GM23248 (cell line): ENCODE measurements at regions not wholly inside any gene's neighbourhood (a gene's known extent, or its start where the extent isn't known, plus 50 kb on each side); places are given as distances from the start of the nearest gene placed in this dataset.
A peak's percentile ranks its signal among the peaks of the same experiment; 100 is the strongest.

Source experiments
- DNase-seq: peaks from one replicate; pipeline ENCODE4 v3.0.0-alpha.2; 2015
- H2AFZ ChIP-seq: fragments of 200-600 bp; sonication (generic); 2 replicates; pipeline ENCODE4 v1.6.1; 2016; ENCODE audit warnings: antibody characterized with exemption
- H3F3A ChIP-seq: fragments of 200-600 bp; sonication (generic); 2 replicates; pipeline ENCODE4 v1.6.1; 2016; ENCODE audit warnings: mild to moderate bottlenecking, antibody characterized with exemption, mixed run types; ENCODE audit not compliant: insufficient read depth
- H3K27ac ChIP-seq: fragments of 200-600 bp; sonication (generic); 2 replicates; pipeline ENCODE4 v1.5.1; 2016; ENCODE audit warnings: mild to moderate bottlenecking
- H3K27me3 ChIP-seq: fragments of 200-600 bp; sonication (generic); replicated peaks from 2 replicates; pipeline ENCODE4 v1.6.1; 2016; ENCODE audit warnings: mild to moderate bottlenecking; ENCODE audit not compliant: insufficient read depth
- H3K36me3 ChIP-seq: fragments of 200-600 bp; sonication (generic); 2 replicates; pipeline ENCODE4 v1.6.1; 2016; ENCODE audit warnings: low read depth, mild to moderate bottlenecking
- H3K4me1 ChIP-seq: fragments of 200-600 bp; sonication (generic); 2 replicates; pipeline ENCODE4 v1.6.1; 2016; ENCODE audit warnings: mild to moderate bottlenecking; ENCODE audit not compliant: insufficient read depth
- H3K4me2 ChIP-seq: fragments of 200-600 bp; sonication (generic); one replicate; pipeline ENCODE4 v1.6.1; 2016; ENCODE audit warnings: mild to moderate bottlenecking; ENCODE audit not compliant: unreplicated experiment
- H3K4me3 ChIP-seq: fragments of 200-600 bp; sonication (generic); 2 replicates; pipeline ENCODE4 v1.5.1; 2016; ENCODE audit warnings: mild to moderate bottlenecking
- H3K79me2 ChIP-seq: fragments of 200-600 bp; sonication (generic); 2 replicates; pipeline ENCODE4 v1.6.1; 2016; ENCODE audit warnings: mild to moderate bottlenecking; ENCODE audit not compliant: insufficient read depth
- H3K9ac ChIP-seq: fragments of 200-600 bp; sonication (generic); 2 replicates; pipeline ENCODE4 v1.6.1; 2016; ENCODE audit warnings: mild to moderate bottlenecking
- H3K9me2 ChIP-seq: fragments of 200-600 bp; sonication (generic); 2 replicates; pipeline ENCODE4 v1.6.1; 2016; ENCODE audit warnings: mixed run types, mild to moderate bottlenecking, moderate library complexity; ENCODE audit not compliant: insufficient read depth
- H3K9me3 ChIP-seq: fragments of 200-600 bp; sonication (generic); one replicate; pipeline ENCODE4 v1.6.1; 2017; ENCODE audit warnings: low read depth
- H4K20me1 ChIP-seq: fragments of 200-600 bp; sonication (generic); 2 replicates; pipeline ENCODE4 v1.6.0; 2016; ENCODE audit not compliant: insufficient read depth
- EZH2 ChIP-seq: fragments of 200-600 bp; sonication (generic); IDR thresholded peaks from 2 replicates; pipeline ENCODE4 v1.6.1; 2018; ENCODE audit warnings: antibody characterized with exemption, mild to moderate bottlenecking; ENCODE audit not compliant: insufficient read depth, poor library complexity, severe bottlenecking
- EZH2phosphoT487 ChIP-seq: fragments of 200-600 bp; sonication (generic); IDR thresholded peaks from 2 replicates; pipeline ENCODE4 v1.6.1; 2018; ENCODE audit warnings: antibody characterized with exemption, moderate library complexity, mild to moderate bottlenecking, low read depth; ENCODE audit not compliant: insufficient read depth
- WGBS, 2 experiments: methylation state at CpG; one replicate each; pipeline ENCODE4 v1.1.6; 2015 to 2017; ENCODE audit warnings: low lambda C conversion rate in 2 of 2, low coverage in 1 of 2; ENCODE audit errors: missing lambda C conversion rate in 2 of 2; 5-methylcytosine and 5-hydroxymethylcytosine counted together
- in situ Hi-C: fragments of 300-500 bp; cut with MboI; formaldehyde crosslinking; loops from 2 replicates; pipeline ENCODE4 v1.15.0; 2020

GRCh38 chr4:181618896-181619295 is 624.3 kb upstream of the TENM3 start:
- Histone ChIP-seq H3K4me2 (no peak overlapping the region), H3F3A (no peaks in the 10 kb centered on the region), H3K9me3 (no peaks in the 10 kb centered on the region), H3K4me3 (no peak overlapping the region), H2AFZ (no peak overlapping the region), H3K79me2 (no peaks in the 10 kb centered on the region), H3K27ac (no peak overlapping the region), H3K9me2 (no peaks in the 10 kb centered on the region), H3K27me3 (no peaks in the 10 kb centered on the region), H3K9ac (no peak overlapping the region), H3K36me3 (no peaks in the 10 kb centered on the region), H4K20me1 (no peaks in the 10 kb centered on the region), H3K4me1 (no peaks in the 10 kb centered on the region)
- TF ChIP-seq EZH2 (no peak), EZH2phosphoT487 (no peak)
- WGBS, 2 experiments = 35 to 37% methylated on average over 5 of the region's 5 CpGs
- in situ Hi-C loops = no loop called here
- no peak for DNase-seq

DNA sequence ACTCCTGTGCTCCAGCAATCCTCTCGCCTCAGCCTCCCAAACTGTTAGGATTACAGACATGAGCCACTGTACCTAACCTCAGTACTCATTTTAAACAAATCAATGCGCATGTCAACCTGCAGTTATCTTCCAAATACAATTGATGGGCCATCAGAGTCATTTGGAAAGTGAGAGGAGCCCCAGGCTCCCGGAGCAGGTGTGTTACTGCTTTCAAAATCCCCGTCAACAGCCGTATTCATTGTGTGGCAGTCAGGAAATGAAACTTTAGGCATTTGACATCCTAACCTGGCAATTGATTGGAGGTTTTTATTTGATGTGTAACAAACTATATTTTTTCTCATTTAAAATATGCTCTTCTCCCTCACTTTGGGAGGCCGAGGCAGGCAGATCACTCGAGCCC is 623.6 kb upstream of the TENM3 start:
- Histone ChIP-seq H3K4me1 (no peaks in the 10 kb centered on the region), H3K4me3 (no peak overlapping the region), H3K27me3 (no peaks in the 10 kb centered on the region), H3F3A (no peaks in the 10 kb centered on the region), H3K27ac (no peak overlapping the region), H4K20me1 (no peaks in the 10 kb centered on the region), H2AFZ (no peak overlapping the region), H3K9ac (no peak overlapping the region), H3K9me2 (no peaks in the 10 kb centered on the region), H3K4me2 (no peak overlapping the region), H3K36me3 (no peaks in the 10 kb centered on the region), H3K79me2 (no peaks in the 10 kb centered on the region), H3K9me3 (no peaks in the 10 kb centered on the region)
- TF ChIP-seq EZH2 (no peak), EZH2phosphoT487 (no peak)
- WGBS, 2 experiments = 26 to 27% methylated on average over 7 of the region's 7 CpGs
- in situ Hi-C loops = no loop called here
- no peak for DNase-seq

DNA sequence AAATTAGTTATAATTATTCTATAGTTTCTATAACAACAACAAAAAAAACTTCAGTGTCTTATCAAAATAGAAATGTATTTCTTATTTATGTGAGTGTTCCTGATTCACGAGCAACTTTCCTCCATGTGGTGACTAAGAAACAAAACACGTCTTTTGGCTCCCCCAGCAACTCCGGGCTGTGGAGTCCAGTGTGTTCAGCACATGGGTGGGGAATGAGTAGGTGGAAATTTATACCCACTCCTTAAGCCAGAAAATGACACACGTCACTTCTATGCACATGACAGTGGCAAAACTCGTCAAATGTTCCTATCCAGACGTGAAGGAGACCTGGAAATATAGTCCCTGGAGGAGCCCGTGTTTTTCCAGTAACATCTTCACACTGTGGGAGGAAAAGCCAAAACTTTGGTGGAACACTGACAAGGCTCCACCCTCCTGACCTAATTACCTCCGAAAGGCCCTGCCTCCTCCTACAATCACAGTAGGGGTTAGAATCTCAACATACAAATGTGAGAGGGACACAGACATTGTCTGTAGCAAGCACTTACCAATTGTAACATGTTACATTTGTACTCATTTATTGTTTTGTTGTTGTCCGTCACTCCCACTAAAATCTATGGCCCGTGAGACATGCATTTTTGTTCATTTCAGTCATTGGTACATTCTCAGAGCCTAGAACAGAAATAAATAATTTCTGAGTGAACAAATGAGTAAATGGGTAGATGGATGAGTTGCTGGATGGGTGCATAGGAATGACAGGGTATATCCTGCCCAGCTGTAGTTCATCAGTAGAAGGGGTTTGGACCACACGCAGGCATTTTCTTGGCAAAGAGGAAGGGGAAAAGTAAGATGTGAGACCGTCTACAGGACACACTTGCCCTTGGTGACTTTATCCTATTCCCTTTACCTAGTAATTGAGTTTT is 605.8 kb upstream of the TENM3 start:
- H3K79me2 ChIP-seq = no peaks in the 10 kb centered on the region
- no peak overlapping the region for H2AFZ ChIP-seq
- H3K9ac ChIP-seq = no peak overlapping the region
- DNase-seq = peak; percentile 36
- no peak overlapping the region for H3K4me3 ChIP-seq
- H4K20me1 ChIP-seq = no peaks in the 10 kb centered on the region
- 14 to 17% methylated on average over 12 of the region's 12 CpGs for WGBS, 2 experiments
- in situ Hi-C loops = no loop called here
- H3K9me2 ChIP-seq = no peaks in the 10 kb centered on the region
- no peaks in the 10 kb centered on the region for H3F3A ChIP-seq
- H3K27me3 ChIP-seq = no peaks in the 10 kb centered on the region
- H3K9me3 ChIP-seq = no peaks in the 10 kb centered on the region
- H3K36me3 ChIP-seq = no peaks in the 10 kb centered on the region
- no peaks in the 10 kb centered on the region for H3K4me1 ChIP-seq
- no peak overlapping the region for H3K4me2 ChIP-seq
- H3K27ac ChIP-seq = 0 out of 2 replicates have a peak overlapping the region, but pooled peaks have one; percentile 22
- TF ChIP-seq EZH2 = no peak
- no peak for TF ChIP-seq EZH2phosphoT487

DNA sequence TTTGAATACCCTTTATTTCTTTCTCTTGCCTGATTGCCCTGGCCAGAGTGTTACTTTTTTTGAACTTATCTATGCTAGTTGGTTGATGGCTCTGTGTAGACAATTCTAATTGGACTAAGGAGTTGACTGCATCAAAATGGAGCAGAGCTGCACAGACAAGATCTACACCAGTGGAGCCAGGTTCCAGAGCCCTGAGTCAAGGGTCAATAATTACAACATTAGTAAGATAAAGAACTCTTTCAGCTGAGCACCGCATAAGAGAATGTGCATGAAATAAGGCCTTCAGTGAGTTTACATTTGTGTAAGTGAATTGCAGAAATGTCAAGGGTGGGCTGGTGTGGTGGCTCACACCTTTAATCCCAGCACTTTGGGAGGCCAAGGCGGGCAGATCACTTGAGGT is 599.7 kb upstream of the TENM3 start:
- no peak overlapping the region for H3K27ac ChIP-seq
- no peaks in the 10 kb centered on the region for H3K4me1 ChIP-seq
- no peak overlapping the region for H3K4me2 ChIP-seq
- in situ Hi-C loops = no loop called here
- H3K9me3 ChIP-seq = no peaks in the 10 kb centered on the region
- no peak overlapping the region for H3K4me3 ChIP-seq
- 33 to 41% methylated on average over 2 of the region's 2 CpGs for WGBS, 2 experiments
- DNase-seq = no peak
- H3F3A ChIP-seq = no peaks in the 10 kb centered on the region
- no peaks in the 10 kb centered on the region for H3K27me3 ChIP-seq
- H3K79me2 ChIP-seq = no peaks in the 10 kb centered on the region
- H3K36me3 ChIP-seq = no peaks in the 10 kb centered on the region
- H2AFZ ChIP-seq = no peak overlapping the region
- TF ChIP-seq EZH2 (no peak), EZH2phosphoT487 (no peak)
- H4K20me1 ChIP-seq = no peaks in the 10 kb centered on the region
- H3K9ac ChIP-seq = no peak overlapping the region
- no peaks in the 10 kb centered on the region for H3K9me2 ChIP-seq
